Epithelial cell of esophagus (primary cell): ENCODE measurements at regions not wholly inside any gene's neighbourhood (a gene's known extent, or its start where the extent isn't known, plus 50 kb on each side); places are given as distances from the start of the nearest gene placed in this dataset.

Experiments used
- DNase-seq: peaks from one replicate; pipeline ENCODE4 v3.0.0; 2010; ENCODE audit warnings: low read depth
- H3K4me3 ChIP-seq: 2 replicates; pipeline ENCODE4 v1.5.1; 2011; ENCODE audit warnings: mild to moderate bottlenecking, low read length, control low read depth
- CTCF ChIP-seq: IDR thresholded peaks from 2 replicates; pipeline ENCODE4 v1.5.1; 2011; ENCODE audit warnings: low read depth, mild to moderate bottlenecking, low read length, control low read depth, inconsistent platforms; ENCODE audit not compliant: insufficient read depth; ENCODE audit errors: missing control alignments

GRCh38 chr2:205878999-205879762 is 196.9 kb downstream of the NRP2 start:
- no peak for TF ChIP-seq CTCF
- no peak overlapping the region for H3K4me3 ChIP-seq
- peak; percentile 6 for DNase-seq

GRCh38 chr2:205877496-205877895 is 195.2 kb downstream of the NRP2 start:
- TF ChIP-seq CTCF: no peak
- DNase-seq: no peak
- H3K4me3 ChIP-seq: no peak overlapping the region

GRCh38 chr2:205876127-205876526 is 193.8 kb downstream of the NRP2 start:
- no peak for TF ChIP-seq CTCF
- DNase-seq: no peak
- H3K4me3 ChIP-seq: no peak overlapping the region

GRCh38 chr2:205872716-205873115 is 190.4 kb downstream of the NRP2 start:
- no peak for TF ChIP-seq CTCF
- no peak for DNase-seq

GRCh38 chr2:205869439-205869838 is 187.1 kb downstream of the NRP2 start:
- no peak overlapping the region for H3K4me3 ChIP-seq
- TF ChIP-seq CTCF: no peak
- DNase-seq: no peak

More at GRCh38 chr2:205872716-205873115, 190.4 kb downstream of the NRP2 start:
- no peak overlapping the region for H3K4me3 ChIP-seq

GRCh38 chr2:205868773-205869333 is 186.6 kb downstream of the NRP2 start:
- DNase-seq: peak; percentile 37
- no peak for TF ChIP-seq CTCF
- H3K4me3 ChIP-seq: no peak overlapping the region

- TF ChIP-seq CTCF: no peak
- H3K4me3 ChIP-seq: no peak overlapping the region
- DNase-seq: no peak
Measured at GRCh38 chr2:205868053-205868452, 185.8 kb downstream of the NRP2 start.
